ENCODE measurements at regions not wholly inside any gene's neighbourhood (a gene's known extent, or its start where the extent isn't known, plus 50 kb on each side); places are given as distances from the start of the nearest gene placed in this dataset.

- Histone ChIP-seq H3K9me3 (ENCODE audit: low read length) (no peaks in the 10 kb centered on the region), H3K9me2 (ENCODE audit: insufficient read depth, low read length) (no peaks in the 10 kb centered on the region), H3K79me2 (replicated peaks; ENCODE audit: insufficient read depth, low read length) (no peaks in the 10 kb centered on the region), H4K20me1 (ENCODE audit: insufficient read depth) (no peaks in the 10 kb centered on the region), H3K4me2 (ENCODE audit: low read length) (peak overlapping the region; percentile 6), H3K36me3 (ENCODE audit: insufficient read depth, low read length) (no peaks in the 10 kb centered on the region), H3K27me3 (ENCODE audit: insufficient read depth, low read depth, low read length) (no peaks in the 10 kb centered on the region), H3K4me3 (ENCODE audit: low read length) (peak overlapping the region; percentile 36), H3F3A (ENCODE audit: insufficient read depth, low read length, poor library complexity, severe bottlenecking) (no peaks in the 10 kb centered on the region), H3K9ac (ENCODE audit: low read length) (no peak overlapping the region), H3K27ac (ENCODE audit: low read length) (peak overlapping the region; percentile 27), H2AFZ (ENCODE audit: low read depth, low read length) (no peak overlapping the region)
- TF ChIP-seq, protein P1, sequence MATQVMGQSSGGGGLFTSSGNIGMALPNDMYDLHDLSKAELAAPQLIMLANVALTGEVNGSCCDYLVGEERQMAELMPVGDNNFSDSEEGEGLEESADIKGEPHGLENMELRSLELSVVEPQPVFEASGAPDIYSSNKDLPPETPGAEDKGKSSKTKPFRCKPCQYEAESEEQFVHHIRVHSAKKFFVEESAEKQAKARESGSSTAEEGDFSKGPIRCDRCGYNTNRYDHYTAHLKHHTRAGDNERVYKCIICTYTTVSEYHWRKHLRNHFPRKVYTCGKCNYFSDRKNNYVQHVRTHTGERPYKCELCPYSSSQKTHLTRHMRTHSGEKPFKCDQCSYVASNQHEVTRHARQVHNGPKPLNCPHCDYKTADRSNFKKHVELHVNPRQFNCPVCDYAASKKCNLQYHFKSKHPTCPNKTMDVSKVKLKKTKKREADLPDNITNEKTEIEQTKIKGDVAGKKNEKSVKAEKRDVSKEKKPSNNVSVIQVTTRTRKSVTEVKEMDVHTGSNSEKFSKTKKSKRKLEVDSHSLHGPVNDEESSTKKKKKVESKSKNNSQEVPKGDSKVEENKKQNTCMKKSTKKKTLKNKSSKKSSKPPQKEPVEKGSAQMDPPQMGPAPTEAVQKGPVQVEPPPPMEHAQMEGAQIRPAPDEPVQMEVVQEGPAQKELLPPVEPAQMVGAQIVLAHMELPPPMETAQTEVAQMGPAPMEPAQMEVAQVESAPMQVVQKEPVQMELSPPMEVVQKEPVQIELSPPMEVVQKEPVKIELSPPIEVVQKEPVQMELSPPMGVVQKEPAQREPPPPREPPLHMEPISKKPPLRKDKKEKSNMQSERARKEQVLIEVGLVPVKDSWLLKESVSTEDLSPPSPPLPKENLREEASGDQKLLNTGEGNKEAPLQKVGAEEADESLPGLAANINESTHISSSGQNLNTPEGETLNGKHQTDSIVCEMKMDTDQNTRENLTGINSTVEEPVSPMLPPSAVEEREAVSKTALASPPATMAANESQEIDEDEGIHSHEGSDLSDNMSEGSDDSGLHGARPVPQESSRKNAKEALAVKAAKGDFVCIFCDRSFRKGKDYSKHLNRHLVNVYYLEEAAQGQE (IDR thresholded peaks at IDR 0.05; ENCODE audit: borderline replicate concordance): no peak
- TF ChIP-seq TAF1 (IDR thresholded peaks at IDR 0.05; ENCODE audit: low read depth) (no peak), POLR2AphosphoS5 (IDR thresholded peaks at IDR 0.05) (peak; percentile 76), EZH2 (IDR thresholded peaks at IDR 0.05; ENCODE audit: borderline replicate concordance, insufficient read depth, low read length, poor library complexity, severe bottlenecking) (no peak), CTCF (IDR thresholded peaks at IDR 0.05; ENCODE audit: poor library complexity, severe bottlenecking) (no peak), RAD21 (conservative IDR thresholded peaks at IDR 0.05) (no peak), SMC3 (conservative IDR thresholded peaks at IDR 0.05; ENCODE audit: poor library complexity) (no peak), EP300 (conservative IDR thresholded peaks at IDR 0.05; ENCODE audit: poor library complexity, severe bottlenecking) (peak; percentile 88), MXI1 (conservative IDR thresholded peaks at IDR 0.05; ENCODE audit: poor library complexity, severe bottlenecking) (no peak)
These were observed 350.3 kb downstream of the GXYLT1 start for GRCh38 chr12:41794336-41794735.

- Histone ChIP-seq H3K9me3 (ENCODE audit: low read length) (no peaks in the 10 kb centered on the region), H3K79me2 (replicated peaks; ENCODE audit: insufficient read depth, low read length) (no peaks in the 10 kb centered on the region), H3K27ac (ENCODE audit: low read length) (no peak overlapping the region), H3K27me3 (ENCODE audit: insufficient read depth, low read depth, low read length) (no peaks in the 10 kb centered on the region), H4K20me1 (ENCODE audit: insufficient read depth) (no peaks in the 10 kb centered on the region), H2AFZ (ENCODE audit: low read depth, low read length) (no peak overlapping the region), H3F3A (ENCODE audit: insufficient read depth, low read length, poor library complexity, severe bottlenecking) (no peaks in the 10 kb centered on the region), H3K36me3 (ENCODE audit: insufficient read depth, low read length) (no peaks in the 10 kb centered on the region), H3K9me2 (ENCODE audit: insufficient read depth, low read length) (no peaks in the 10 kb centered on the region), H3K9ac (ENCODE audit: low read length) (no peak overlapping the region), H3K4me2 (ENCODE audit: low read length) (no peak overlapping the region), H3K4me3 (ENCODE audit: low read length) (no peak overlapping the region)
- TF ChIP-seq POLR2AphosphoS5 (IDR thresholded peaks at IDR 0.05) (no peak), SMC3 (conservative IDR thresholded peaks at IDR 0.05; ENCODE audit: poor library complexity) (no peak), CTCF (IDR thresholded peaks at IDR 0.05; ENCODE audit: poor library complexity, severe bottlenecking) (no peak), RAD21 (conservative IDR thresholded peaks at IDR 0.05) (no peak), EZH2 (IDR thresholded peaks at IDR 0.05; ENCODE audit: borderline replicate concordance, insufficient read depth, low read length, poor library complexity, severe bottlenecking) (no peak), MXI1 (conservative IDR thresholded peaks at IDR 0.05; ENCODE audit: poor library complexity, severe bottlenecking) (no peak), TAF1 (IDR thresholded peaks at IDR 0.05; ENCODE audit: low read depth) (no peak), EP300 (conservative IDR thresholded peaks at IDR 0.05; ENCODE audit: poor library complexity, severe bottlenecking) (no peak)
- TF ChIP-seq, protein P1 (IDR thresholded peaks at IDR 0.05; ENCODE audit: borderline replicate concordance): no peak
These were observed 359.7 kb downstream of the GXYLT1 start for GRCh38 chr12:41784957-41785356.

Data from neural cell (in vitro differentiated cells).